ENCODE measurements at regions not wholly inside any gene's neighbourhood (a gene's known extent, or its start where the extent isn't known, plus 50 kb on each side); places are given as distances from the start of the nearest gene placed in this dataset.

- no peak for DNase-seq
Observed at GRCh38 chr12:107983756-107984472, 145.2 kb upstream of the WSCD2 start.

DNA sequence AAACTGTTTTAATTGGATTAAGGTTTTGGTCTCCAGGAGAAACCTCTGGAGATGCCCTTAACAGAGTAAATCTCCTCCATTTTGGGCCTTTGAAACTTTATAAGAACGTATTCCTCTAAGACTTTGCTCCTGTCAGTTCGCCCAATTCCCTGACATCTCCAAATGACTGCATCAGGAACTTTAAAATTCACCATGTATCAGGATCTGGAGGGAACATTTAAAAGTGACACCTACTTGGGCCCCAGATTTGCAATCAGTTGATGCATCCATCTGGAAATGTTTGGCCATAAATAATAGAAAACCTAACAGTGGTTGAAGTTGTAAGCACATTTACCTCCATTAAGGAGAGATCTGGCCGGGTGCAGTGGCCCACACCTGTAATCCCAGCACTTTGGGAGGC, 144.1 kb upstream of the WSCD2 start:
- DNase-seq, result no peak

DNA sequence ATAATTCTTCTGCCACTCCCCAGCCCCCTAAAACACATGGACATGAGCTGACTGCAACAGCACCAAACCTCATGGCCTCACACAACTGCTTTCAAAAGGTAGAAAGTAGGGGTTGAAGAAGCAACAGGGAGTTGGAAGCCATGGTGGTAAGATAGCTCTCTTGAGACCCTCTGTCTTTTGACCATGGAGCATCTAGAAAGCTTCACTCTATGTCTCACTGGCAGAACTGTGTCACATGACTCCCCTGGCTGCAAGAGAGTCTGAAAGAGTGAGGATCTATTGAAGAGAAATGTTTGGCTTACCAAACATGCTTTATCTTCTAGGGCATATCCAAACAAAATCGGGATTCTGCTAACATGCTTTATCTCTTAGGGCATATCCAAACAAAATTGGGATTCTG, 142.9 kb upstream of the WSCD2 start:
- DNase-seq, result no peak

DNA sequence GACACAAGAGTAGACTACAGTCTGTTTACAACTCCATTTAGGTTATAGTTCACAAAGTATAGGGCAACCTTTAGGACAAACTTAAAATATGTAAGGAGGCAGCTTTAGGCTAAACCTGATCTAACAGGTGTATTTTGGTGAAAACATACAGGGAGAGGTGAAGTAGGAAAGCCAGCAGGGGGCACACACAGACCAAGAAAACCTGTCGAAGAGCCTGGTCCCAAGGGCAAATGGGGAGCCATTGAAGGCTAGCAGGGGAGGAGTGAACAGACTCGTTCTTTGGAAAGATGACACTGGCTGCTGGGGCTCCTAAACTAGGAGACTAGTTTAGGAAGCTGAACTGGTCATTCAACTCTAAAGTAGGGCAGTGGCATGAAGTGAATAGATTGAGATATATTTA, 138.8 kb upstream of the WSCD2 start:
- peak; percentile 9 to 51 for DNase-seq

DNA sequence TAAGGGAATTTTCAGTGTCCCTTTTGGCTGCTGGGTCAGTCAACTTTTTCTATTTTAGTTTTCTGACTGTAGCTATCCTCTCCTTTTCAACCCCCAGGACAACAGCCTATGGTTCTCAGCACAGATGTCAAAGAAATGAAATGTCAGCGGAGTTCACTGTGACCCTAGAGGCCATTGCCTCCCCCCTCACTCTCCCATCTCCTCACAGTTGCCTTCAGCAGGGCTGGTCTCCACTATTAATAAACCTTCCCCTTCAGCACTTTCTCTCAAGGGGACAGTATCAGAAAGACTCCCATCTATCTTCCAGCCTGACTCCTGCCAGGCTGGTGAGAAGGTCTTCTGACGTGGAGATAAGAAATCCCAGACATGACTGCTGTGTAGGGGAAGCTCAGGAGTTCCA, 137.1 kb upstream of the WSCD2 start:
- DNase-seq, result no peak

DNA sequence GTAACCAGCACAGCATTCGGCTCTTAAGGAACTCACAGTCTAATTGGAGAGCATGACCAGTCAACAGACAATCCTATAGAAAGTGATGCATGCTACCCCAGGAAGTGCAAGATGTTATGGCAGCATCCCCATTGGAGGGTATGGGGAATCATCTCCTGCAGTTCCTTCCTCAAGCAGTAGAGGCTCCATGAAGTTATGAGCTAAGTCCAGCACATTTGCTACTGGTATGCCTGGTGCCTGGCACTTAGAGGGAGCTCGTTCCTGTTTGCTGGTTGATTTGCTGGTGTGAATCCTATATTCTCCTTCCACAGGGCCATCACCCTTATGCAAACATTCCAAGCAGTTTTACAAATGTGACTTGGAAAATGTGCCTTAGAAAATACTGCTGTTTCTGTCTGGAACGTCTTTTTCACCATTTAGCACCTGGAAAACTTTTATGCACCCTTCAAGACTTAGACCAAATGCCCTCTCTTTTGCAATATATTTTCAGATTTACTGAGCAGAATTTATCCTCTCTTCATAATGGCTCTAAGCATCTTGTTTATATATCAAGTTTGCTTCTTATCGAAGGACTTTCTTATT, 136.1 kb upstream of the WSCD2 start:
- DNase-seq, result peak in 1 of 2 donors; percentile 25

- no peak for DNase-seq
Observed at GRCh38 chr12:107998863-107999262, 130.2 kb upstream of the WSCD2 start.

DNA sequence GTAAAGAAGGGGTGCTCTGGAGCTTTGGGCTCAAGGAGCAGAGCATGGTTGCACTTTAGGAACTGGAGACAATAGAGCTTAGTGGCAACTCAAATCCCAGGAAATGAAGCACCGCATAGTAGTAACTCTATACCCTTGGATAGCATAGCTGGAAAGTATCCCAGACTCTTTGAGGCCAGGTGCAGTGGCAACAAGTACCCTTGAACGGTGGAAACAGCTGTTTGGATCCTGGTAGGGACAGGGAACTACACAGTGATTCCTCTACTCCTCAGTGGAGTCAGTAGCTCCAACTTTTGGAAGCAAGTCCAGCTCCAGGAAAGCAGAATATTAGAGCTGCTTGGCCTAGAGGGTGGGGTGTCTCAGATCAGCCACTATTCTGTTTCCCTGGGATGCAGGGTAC, 129.0 kb upstream of the WSCD2 start:
- no peak for DNase-seq

DNA sequence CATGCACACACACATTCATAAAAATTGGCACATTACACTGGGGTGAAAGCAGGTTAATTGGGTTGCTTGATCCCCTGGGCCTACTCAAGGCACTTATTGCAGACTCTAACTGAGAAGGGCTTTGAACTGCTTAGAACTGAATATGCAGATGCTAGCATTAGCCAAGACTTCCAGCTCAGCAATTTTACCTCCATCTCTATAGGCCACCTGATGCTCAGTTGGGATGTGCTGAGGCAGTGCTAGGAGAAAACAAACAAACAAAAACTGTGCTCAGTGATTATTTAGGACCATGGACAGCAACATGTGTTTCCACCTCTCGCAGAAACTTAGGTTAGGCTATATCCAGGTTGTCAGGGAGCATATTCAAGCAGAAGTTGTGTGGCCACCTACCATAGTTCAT, 124.8 kb upstream of the WSCD2 start:
- no peak for DNase-seq

- DNase-seq, result no peak
Observed at GRCh38 chr12:108008163-108008905, 120.8 kb upstream of the WSCD2 start.

DNA sequence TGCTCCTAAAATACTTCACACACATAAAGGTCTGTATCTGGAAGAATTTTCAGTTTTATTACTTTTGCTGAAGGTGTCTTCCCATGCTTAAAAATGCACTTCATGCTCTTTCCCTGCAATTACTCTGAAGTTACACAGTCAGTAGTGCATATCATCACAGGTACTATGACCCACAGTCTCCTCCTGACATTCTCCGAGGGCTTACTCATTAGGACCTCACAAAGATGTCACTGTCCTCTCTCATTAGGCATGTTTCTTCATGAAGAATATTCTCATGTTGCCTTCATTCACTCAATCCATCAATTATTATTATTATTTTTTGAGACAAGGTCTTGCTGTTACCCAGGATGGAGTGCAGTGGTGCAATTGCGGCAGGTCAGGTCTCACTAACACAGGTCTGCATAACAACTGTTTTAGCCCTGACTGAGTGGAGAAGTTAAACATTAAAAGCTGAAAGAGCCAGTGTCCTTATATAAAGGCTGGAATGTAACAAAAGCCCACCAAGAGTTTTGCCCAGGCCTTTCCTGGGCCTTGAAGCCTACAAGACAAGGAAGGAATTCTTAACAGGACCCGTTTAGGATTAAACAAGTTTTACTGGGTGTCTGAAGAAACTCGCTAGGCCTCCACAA, 119.5 kb upstream of the WSCD2 start:
- DNase-seq, result no peak

GRCh38 chr12:108016022-108016564, 113.0 kb upstream of the WSCD2 start:
- DNase-seq, result no peak

DNA sequence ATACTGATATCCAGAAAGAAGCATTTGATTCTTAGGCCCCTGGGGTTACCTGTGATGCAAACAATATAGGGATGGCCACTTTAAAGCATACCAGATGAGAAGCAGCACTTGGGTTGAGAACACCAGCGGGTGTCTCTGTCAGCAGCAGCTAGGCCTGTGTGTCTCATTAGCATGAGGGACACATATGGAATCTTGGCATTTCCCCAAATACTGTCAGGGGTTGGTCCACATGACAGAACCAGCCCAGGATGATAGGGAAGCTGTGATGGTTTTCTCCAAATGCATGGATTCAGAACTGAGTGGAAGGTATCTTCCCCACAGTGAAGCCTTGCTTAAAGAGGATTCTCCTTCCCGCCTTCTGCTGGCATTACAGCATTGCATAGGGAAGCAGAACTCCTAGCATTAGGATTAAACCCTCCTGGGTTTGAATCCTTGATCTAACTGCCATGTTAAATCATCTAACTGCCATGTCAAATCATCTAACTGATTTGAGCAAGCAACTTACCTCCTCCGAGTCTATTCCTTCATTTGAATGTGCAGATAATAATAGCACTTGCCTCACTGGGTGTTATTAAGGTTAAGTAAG, 111.5 kb upstream of the WSCD2 start:
- DNase-seq, result no peak

GRCh38 chr12:108019862-108020261, 109.2 kb upstream of the WSCD2 start:
- no peak for DNase-seq

GRCh38 chr12:108021141-108021540, 107.9 kb upstream of the WSCD2 start:
- no peak for DNase-seq

DNA sequence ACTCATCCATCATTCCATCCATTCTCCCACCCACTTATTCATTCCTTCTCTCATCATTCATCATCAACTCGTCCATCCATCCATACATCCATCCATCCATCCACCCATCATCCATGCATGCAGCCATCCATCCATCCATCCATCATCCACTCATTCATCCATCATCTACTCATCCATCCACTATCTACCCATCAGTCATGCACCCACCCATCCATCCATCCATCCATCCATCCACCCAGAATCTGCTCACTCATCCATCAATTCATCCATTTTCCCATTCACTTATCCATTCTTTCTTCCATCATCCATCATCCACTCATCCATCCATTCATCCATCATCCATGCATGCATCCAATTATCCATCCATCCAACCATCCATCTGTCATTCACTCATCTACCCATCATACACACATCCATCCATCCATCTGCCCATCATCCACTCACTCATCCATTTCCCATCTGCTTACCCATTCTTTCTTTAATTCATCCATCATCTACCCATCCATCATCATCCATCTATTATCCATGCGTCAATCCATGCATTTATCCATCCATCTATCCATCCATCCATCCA, 107.1 kb upstream of the WSCD2 start:
- no peak for DNase-seq

DNA sequence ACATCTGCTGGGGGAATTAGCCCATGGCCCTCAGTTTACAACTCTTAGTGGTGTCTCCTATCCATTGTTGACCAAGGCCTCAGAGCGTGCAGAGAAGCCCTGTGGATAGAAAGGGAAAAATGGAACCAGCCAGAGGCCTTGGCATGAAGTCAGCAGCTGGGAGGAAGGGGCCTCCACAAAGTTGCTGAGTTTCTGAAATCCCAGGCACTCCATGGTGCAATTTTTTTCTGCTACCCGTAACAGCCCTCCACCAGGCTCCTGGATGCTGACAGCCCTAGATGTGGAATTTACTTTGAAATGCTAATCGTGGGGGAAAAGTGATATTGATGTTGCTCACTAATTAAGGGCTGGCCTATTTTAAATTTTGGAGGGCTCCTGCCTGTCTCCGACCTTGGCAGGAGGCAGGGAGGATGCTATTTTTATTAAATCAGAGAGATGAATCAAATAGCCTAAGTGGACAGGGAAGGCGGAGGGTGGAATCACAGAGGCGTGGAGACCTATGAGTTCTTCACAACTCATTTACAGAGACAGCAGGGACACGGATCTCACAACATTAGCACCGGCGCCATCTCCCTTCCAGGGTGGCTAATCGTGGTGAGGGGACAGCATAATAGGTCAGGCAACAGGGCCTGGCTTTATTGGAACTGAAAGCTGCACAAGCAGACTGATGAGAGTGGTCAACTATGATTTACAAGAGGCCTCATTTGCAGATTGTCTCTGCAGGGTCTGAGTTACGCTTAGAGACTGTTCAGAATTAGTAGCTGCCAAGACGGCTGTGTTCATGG, 99.8 kb upstream of the WSCD2 start:
- no peak for DNase-seq

GRCh38 chr12:108033090-108033489, 96.0 kb upstream of the WSCD2 start:
- no peak for DNase-seq

GRCh38 chr12:108035372-108035771, 93.7 kb upstream of the WSCD2 start:
- no peak for DNase-seq

GRCh38 chr12:108037960-108038359, 91.1 kb upstream of the WSCD2 start:
- DNase-seq, result no peak

DNA sequence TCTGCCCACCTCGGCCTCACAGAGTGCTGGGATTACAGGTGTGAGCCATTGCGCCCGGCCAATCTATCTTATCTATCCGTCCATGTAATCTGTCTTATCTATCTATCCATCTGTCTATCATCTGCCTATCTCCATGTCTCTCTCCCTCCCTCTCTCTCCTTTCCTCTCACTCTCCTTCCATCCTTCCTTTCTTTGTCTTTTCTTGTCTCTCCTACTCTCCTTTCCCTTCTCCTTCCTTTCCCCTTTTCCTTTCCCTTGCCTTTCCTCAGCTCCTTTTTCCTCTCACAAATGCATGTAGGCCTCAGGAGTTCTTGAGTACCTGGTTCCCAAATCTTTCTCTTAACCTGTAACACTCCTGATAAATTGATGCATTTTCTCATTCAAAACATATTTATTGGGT, 89.3 kb upstream of the WSCD2 start:
- no peak for DNase-seq

GRCh38 chr12:108040947-108041346, 88.1 kb upstream of the WSCD2 start:
- DNase-seq, result no peak

Data from CD4-positive, alpha-beta T cell treated with Interferon alpha-2 for 1 hour (primary cell).